Lower leg skin (tissue), 4 donors: ENCODE measurements at regions not wholly inside any gene's neighbourhood (a gene's known extent, or its start where the extent isn't known, plus 50 kb on each side); places are given as distances from the start of the nearest gene placed in this dataset.

Source experiments
- DNase-seq, 2 donors: peaks; one replicate each; pipeline ENCODE4 v3.0.0-alpha.2; 2019; ENCODE audit warnings: low spot score in 2 of 2
- H3K4me3 ChIP-seq: fragments of 200-600 bp; sonication (generic); 2 replicates; pipeline ENCODE4 v1.5.1; 2017; ENCODE audit warnings: mild to moderate bottlenecking, low read depth; ENCODE audit not compliant: poor library complexity, severe bottlenecking
- POLR2A ChIP-seq, 2 donors: fragments of 450-650 bp; IDR thresholded peaks; one replicate each; pipeline ENCODE4 v1.6.1; 2016 to 2017; ENCODE audit warnings: antibody characterized with exemption in 2 of 2, mild to moderate bottlenecking in 1 of 2, moderate library complexity in 1 of 2
- WGBS, 2 donors: methylation state at CpG; one replicate each; pipeline ENCODE4 v1.1.5; 2018; 5-methylcytosine and 5-hydroxymethylcytosine counted together
- intact Hi-C: fragments of 100-400 bp; cut with DNase I; formaldehyde crosslinking; loops from one replicate; pipeline ENCODE4 v1.15.0; 2023; ENCODE audit warnings: low total_unique reads
- TF ChIP-seq, protein P1 (sequence below), 3 donors: fragments of 450-650 bp; IDR thresholded peaks; one replicate each; pipeline ENCODE4 v1.5.1; 2016; ENCODE audit warnings: antibody characterized with exemption in 3 of 3, mild to moderate bottlenecking in 3 of 3, moderate library complexity in 2 of 3

DNA sequence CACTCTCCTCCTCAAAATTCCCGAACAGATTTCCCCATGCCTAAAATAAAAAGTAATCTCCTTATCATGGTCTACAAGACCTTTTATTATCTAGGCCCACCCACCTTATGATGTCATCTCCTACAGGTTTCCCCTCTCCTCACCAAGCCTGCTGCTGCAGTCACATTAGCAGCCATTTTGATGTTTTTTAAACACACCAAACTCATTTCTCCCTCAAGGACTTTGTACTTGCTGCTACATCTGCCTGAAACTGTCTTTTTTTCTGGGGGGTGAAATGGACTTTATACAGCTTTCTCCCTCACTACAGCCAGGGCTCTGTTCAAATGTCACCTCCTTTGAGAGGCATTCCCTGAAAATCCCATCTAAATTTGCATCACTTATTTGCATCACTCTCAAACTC lies 90.2 kb upstream of the TAB3 start:
- 66 to 73% methylated on average over 1 of the region's 1 CpG for WGBS, 2 donors
- TF ChIP-seq POLR2A (IDR thresholded peaks at IDR 0.05) = no peak
- TF ChIP-seq, protein P1, sequence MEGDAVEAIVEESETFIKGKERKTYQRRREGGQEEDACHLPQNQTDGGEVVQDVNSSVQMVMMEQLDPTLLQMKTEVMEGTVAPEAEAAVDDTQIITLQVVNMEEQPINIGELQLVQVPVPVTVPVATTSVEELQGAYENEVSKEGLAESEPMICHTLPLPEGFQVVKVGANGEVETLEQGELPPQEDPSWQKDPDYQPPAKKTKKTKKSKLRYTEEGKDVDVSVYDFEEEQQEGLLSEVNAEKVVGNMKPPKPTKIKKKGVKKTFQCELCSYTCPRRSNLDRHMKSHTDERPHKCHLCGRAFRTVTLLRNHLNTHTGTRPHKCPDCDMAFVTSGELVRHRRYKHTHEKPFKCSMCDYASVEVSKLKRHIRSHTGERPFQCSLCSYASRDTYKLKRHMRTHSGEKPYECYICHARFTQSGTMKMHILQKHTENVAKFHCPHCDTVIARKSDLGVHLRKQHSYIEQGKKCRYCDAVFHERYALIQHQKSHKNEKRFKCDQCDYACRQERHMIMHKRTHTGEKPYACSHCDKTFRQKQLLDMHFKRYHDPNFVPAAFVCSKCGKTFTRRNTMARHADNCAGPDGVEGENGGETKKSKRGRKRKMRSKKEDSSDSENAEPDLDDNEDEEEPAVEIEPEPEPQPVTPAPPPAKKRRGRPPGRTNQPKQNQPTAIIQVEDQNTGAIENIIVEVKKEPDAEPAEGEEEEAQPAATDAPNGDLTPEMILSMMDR (IDR thresholded peaks at IDR 0.05) = no peak
- no peak for DNase-seq
- no peak overlapping the region for H3K4me3 ChIP-seq
- intact Hi-C loops = no loop called here

DNA sequence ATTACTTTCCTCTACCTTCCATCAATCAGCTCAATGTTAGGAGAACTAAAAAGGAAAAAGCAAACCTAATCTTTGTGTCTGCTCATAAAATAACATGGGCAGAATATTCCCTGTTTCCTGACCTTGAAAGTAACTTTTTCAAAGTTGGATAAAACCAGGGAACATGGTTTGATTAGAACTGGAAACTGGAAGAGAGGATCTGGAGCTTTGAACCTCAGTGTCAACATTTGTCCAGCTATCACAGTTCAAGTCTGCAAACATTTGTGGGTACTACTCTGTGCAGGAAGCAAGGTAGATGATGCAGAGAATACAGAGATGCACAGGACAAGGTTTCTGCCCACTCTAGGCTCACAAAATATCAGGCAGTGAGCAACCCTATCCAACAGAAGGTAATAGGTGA lies 86.4 kb upstream of the TAB3 start:
- H3K4me3 ChIP-seq = no peak overlapping the region
- DNase-seq = no peak
- intact Hi-C loops = no loop called here
- TF ChIP-seq, protein P1 (IDR thresholded peaks at IDR 0.05) = no peak
- no peak for TF ChIP-seq POLR2A (IDR thresholded peaks at IDR 0.05)

DNA sequence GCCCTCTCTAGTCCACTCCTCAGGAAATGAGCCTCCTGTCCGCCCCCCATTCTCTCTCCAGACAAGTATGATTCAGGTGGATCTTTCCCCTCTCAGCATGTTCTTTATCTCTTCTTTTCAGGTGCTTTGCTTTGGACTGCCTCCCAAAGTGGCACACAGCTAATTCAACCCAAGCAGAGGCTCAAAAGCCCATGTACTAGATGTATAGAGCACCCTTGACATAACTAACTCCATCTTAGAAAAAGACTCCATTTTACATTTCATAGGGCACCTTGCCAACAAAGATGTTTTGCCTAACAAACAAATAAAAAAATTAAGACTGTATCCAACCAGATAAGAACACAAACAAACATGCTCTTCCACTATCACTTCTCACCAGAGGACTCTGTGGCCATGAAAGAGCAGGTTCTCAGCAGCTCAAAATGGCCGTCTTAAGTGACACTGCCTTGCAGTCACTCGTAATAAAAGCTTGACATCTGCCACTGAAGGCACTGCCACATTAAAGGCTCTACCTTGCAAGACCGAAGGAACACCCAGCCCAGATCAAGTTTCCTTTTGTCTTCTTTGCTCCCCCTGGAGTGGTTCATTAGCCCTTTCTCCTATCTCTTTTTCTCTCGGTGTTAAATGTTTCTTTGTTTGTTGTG lies 84.9 kb upstream of the TAB3 start:
- WGBS, 2 donors = 70 to 81% methylated on average over 5 of the region's 5 CpGs
- no peak for TF ChIP-seq POLR2A (IDR thresholded peaks at IDR 0.05)
- TF ChIP-seq, protein P1 (IDR thresholded peaks at IDR 0.05) = no peak
- no peak overlapping the region for H3K4me3 ChIP-seq
- no peak for DNase-seq
- intact Hi-C loops = no loop called here

DNA sequence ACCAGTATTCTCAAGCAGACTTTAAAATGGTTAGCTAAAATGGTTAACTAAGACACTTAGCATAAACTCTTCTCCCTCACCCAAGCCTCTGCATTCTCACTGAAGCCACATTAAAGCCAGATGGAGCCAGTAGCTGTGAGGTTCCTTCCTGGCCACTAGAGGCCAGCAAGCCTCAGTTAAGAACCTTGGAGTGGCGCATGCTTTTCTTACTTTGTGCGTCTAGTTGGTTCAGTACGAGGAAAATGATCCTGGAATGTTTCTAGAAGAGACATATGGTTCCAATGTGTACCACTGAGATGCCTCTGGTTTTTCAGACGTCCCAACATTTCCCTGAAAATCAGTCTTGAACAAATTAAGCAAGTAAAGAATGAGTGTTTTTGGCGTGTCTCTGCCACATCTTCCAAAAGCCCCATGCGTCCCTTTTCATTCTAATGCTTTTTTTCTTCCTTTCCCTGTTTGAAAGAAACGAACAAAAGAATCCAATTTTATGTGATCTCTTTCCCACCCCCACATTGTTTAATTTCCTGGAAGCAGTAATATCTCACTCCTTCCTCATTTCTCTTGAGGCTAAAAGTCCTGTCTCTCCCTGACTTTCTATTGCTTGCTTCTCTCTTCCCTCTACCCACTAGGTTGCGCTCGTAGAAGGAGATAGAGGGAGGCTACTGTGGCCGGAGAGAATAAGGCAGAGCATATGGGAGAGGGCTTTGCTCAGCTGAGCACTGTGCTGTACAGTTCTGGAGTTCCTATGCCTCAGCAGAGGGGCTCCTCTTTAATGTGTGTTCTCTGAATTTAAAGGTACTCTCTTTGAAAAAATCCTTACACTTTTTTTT lies 82.9 kb upstream of the TAB3 start:
- WGBS, 2 donors = 26 to 28% methylated on average over 10 of the region's 10 CpGs
- intact Hi-C loops = no loop called here
- no peak for DNase-seq
- TF ChIP-seq POLR2A (IDR thresholded peaks at IDR 0.05) = no peak
- TF ChIP-seq, protein P1 (IDR thresholded peaks at IDR 0.05) = no peak
- H3K4me3 ChIP-seq = no peak overlapping the region

DNA sequence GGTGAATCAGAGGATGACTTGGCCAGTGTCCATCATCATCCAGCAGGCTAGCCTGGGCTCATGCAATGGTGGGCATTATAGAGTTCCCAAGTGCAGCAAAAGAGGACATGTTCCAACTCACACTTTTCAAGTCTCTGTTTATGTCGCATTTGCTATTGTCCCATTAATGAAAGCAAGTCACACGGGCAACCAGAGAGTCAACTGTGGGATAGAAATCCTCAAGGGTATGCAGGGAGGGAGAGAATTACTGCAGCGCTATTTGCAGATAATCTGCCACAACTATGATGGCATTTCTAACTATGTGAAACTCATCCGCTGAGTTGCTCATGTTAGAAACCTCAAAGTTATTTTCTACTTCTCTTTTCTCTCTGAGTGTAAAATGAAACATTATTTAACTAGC lies 78.5 kb upstream of the TAB3 start:
- DNase-seq = no peak
- intact Hi-C loops = no loop called here
- no peak for TF ChIP-seq POLR2A (IDR thresholded peaks at IDR 0.05)
- TF ChIP-seq, protein P1 (IDR thresholded peaks at IDR 0.05) = no peak
- H3K4me3 ChIP-seq = no peak overlapping the region
- 60 to 65% methylated on average over 4 of the region's 4 CpGs for WGBS, 2 donors
